D721Med (cell line): ENCODE measurements at regions not wholly inside any gene's neighbourhood (a gene's known extent, or its start where the extent isn't known, plus 50 kb on each side); places are given as distances from the start of the nearest gene placed in this dataset.

Experiments used
- DNase-seq: peaks from one replicate; pipeline ENCODE4 v3.0.0; 2011; ENCODE audit warnings: low spot score; ENCODE audit not compliant: insufficient read length
- FAIRE-seq: peaks from 2 replicates; lab custom pipeline; 2011; peaks lifted over from hg19 to GRCh38; lab: Jason Lieb, UNC
- TF ChIP-seq, protein P1 (sequence below): IDR thresholded peaks from 2 replicates; pipeline ENCODE4 v1.5.1; 2012; ENCODE audit warnings: mild to moderate bottlenecking, control low read depth; ENCODE audit not compliant: insufficient read depth; ENCODE audit errors: missing control alignments

- TF ChIP-seq, protein P1, sequence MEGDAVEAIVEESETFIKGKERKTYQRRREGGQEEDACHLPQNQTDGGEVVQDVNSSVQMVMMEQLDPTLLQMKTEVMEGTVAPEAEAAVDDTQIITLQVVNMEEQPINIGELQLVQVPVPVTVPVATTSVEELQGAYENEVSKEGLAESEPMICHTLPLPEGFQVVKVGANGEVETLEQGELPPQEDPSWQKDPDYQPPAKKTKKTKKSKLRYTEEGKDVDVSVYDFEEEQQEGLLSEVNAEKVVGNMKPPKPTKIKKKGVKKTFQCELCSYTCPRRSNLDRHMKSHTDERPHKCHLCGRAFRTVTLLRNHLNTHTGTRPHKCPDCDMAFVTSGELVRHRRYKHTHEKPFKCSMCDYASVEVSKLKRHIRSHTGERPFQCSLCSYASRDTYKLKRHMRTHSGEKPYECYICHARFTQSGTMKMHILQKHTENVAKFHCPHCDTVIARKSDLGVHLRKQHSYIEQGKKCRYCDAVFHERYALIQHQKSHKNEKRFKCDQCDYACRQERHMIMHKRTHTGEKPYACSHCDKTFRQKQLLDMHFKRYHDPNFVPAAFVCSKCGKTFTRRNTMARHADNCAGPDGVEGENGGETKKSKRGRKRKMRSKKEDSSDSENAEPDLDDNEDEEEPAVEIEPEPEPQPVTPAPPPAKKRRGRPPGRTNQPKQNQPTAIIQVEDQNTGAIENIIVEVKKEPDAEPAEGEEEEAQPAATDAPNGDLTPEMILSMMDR: no peak
- FAIRE-seq (no peak), DNase-seq (no peak)
Measured at GRCh38 chr7:135843214-135843613, 94.6 kb upstream of the FAM180A start.

GRCh38 chr7:135842446-135843179, 94.0 kb upstream of the FAM180A start:
- DNase-seq (no peak), FAIRE-seq (no peak)
- TF ChIP-seq, protein P1: no peak

GRCh38 chr7:135840591-135840990, 92.0 kb upstream of the FAM180A start:
- FAIRE-seq (no peak), DNase-seq (no peak)
- TF ChIP-seq, protein P1: no peak

GRCh38 chr7:135837675-135838074, 89.1 kb upstream of the FAM180A start:
- no peak for DNase-seq
- no peak for FAIRE-seq
- TF ChIP-seq, protein P1: no peak

- FAIRE-seq: no peak
- DNase-seq: no peak
- TF ChIP-seq, protein P1: no peak
Measured at GRCh38 chr7:135834266-135834665, 85.7 kb upstream of the FAM180A start.

- no peak for DNase-seq
- no peak for FAIRE-seq
- TF ChIP-seq, protein P1: no peak
Measured at GRCh38 chr7:135833642-135834041, 85.0 kb upstream of the FAM180A start.

GRCh38 chr7:135831455-135832195, 83.0 kb upstream of the FAM180A start:
- DNase-seq (no peak), FAIRE-seq (no peak)
- TF ChIP-seq, protein P1: no peak
